NCI-H345 (cell line): ENCODE measurements at regions not wholly inside any gene's neighbourhood (a gene's known extent, or its start where the extent isn't known, plus 50 kb on each side); places are given as distances from the start of the nearest gene placed in this dataset.
A peak's percentile ranks its signal among the peaks of the same experiment; 100 is the strongest.
"Not testable (repeated sequence)": the region's sequence is repeated elsewhere in the genome, so short reads cannot be mapped to it uniquely, and the experiment has no call there.

Experiments
- DNase-seq: peaks from one replicate; lab custom pipeline; 2025; lab: John Stamatoyannopoulos, UW

DNA sequence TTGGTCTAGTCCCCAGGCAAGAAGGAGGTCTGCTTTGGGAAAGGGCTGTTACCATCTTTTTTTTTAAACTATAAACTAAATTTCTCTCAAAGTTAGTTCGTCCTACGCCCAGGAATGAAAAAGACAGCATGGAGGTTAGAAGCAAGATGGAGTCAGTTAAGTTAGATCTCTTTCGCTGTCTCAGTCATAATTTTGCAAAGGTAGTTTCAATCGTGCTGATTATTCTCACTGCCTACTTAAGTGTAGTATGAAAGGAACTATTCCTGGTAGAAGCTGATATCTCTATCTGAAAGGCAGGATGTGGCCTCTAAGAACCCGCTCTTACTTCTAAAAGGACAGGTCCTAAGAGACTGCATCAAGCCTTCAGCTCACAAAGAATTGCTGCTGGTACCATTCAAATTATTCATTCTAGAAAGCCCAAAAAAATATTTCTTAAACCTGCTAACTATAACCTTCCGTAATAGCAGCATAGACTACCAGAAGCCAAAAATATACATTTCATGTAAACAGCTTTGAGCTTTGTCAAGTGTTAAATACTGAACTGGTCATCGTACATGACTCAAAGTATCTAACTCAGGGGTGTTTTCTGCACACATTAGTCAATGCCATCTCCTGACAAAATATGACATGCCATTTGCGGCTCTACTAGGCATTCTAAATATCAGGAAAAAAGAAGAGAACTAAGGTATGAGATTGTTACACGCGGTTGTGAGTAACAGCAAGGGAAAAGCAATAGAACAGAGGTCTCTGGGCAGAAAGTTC is 96.0 kb upstream of the CCDC80 start:
- DNase-seq: no peak

- no peak for DNase-seq
These were observed 95.4 kb upstream of the CCDC80 start for GRCh38 chr3:112736386-112736785.

GRCh38 chr3:112735926-112736325 is 95.0 kb upstream of the CCDC80 start:
- DNase-seq: no peak

DNA sequence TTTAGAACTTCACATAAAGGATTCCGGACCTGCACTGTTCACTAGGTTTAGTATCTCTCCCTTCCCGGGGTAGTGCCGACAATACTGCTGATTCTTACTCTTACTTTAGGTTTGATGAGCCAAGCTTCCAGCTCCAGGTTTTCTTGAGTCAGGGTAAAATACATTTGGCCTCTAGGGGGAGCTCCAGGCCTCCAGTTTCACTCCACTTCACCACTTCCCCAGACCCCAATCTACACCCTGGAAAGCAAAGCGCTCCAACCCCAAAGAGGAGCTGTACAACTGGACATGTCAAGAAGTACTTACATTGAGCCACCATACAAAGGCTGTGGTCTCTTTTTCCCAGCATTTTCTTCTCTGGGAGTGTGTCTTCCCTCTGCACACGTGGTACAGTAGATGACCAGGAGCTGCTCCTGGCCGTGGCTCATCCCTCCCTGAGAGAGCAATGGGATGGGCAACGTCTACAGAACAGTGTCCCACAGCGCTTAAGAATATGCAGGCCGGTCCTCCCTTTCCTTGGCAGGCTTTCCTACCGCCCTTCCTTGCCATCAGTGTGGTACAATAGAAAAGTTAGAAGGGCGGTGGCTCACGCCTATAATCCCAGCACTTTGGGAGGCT is 93.9 kb upstream of the CCDC80 start:
- peak; percentile 35 for DNase-seq

- DNase-seq: no peak
These were observed 93.2 kb upstream of the CCDC80 start for GRCh38 chr3:112734171-112734570.

GRCh38 chr3:112730210-112730609 is 89.3 kb upstream of the CCDC80 start:
- DNase-seq: no peak

GRCh38 chr3:112721231-112721630 is 80.3 kb upstream of the CCDC80 start:
- no peak for DNase-seq

DNA sequence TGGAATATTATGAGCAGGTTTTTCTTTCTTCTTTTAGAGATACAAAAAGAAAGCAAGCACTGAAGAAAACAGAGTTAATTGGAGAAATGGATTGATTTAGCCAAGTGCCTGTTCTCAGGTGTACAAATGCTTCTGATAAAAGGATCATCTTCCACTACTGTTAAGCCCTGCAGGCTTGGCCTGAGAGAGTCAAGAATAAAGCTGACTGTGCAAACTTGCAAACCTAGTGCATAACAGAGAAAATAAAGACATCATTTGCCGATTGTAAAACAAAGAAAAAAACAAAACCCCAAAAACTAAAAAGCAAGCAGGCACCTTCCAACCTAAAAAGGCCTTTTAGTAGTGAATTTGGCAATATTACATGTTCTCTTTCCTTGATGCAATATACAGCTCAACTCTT is 78.0 kb upstream of the CCDC80 start:
- DNase-seq: no peak

GRCh38 chr3:112718516-112718915 is 77.6 kb upstream of the CCDC80 start:
- DNase-seq: no peak

DNA sequence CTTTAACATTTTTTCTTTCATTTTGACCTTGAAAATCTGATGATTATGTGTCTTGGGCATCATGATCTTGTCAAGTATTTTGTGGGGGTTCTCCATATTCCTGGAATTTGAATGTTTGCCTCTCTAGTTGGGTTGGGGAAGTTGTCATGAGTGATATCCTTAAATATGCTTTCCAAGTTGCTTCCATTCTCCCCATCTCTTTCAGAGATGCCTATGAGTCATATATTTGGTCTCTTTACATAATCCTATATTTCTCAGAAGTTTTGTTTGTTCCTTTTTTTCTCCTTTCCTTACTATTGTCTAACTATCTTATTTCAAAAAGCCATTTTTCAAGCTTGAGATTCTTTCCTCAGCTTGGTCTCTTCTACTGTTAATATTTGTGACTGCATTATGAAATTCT is 69.0 kb upstream of the CCDC80 start:
- no peak for DNase-seq

- DNase-seq: no peak
These were observed 58.6 kb upstream of the CCDC80 start for GRCh38 chr3:112699436-112699978.

DNA sequence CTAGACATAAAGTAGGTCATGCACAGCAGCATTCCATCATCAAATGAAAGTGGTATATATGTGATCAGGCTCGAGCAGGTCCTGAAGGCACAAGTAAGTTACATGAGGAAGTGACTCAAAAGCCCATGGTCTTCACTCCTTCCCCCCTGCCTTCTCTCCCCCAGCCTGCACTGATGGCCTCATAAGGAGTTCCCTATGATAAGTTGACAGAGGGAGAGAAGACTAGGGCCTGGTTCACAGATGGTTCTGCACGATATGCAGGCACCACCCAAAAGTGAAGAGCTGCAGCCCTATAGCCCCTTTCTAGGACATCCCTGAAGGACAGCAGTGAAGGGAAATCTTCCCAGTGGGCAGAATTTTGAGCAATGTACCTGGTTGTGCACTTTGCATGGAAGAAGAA is 57.5 kb upstream of the CCDC80 start:
- not testable (repeated sequence) for DNase-seq

DNA sequence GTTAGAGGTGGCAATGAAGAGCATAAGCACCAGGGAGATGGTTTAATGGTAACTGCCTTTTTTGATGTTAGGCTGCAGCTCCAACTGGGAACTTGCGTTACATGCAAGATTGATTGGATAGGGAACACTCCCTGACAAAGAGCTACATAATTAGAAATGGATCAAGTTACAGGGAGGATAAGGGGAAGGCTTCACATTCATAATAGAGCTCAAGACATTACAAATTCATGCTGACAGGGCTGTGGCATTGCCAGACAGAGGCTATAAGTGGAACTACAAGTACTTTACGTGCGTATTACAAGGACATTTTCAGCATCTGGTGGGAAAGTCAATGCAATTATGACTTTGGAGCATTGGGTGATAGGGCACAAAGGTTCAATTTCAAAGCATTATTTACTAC is 55.3 kb upstream of the CCDC80 start:
- peak; percentile 31 for DNase-seq

- not testable (repeated sequence) for DNase-seq
These were observed 54.6 kb upstream of the CCDC80 start for GRCh38 chr3:112695377-112696108.

DNA sequence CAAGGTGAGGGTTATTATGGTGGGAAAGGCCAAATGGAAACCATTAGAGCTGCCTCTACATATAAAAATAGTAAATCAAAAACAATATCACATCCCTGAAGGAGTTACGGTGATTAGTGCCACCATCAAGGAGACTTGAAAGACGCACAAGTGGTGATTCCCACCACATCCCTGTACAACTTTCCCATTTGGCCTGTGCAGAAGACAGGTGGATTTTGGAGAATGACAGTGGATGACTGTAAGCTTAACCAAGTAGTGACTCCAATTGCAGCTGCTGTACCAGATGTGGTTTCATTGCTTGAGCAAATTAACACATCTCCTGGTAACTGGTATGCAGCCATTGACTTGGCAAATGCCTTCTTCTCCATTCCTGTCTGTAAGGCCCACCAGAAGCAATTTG is 54.0 kb upstream of the CCDC80 start:
- DNase-seq: not testable (repeated sequence)

GRCh38 chr3:112693186-112693585 is 52.2 kb upstream of the CCDC80 start:
- DNase-seq: no peak
